Mucosa of descending colon (tissue), 3 donors: ENCODE measurements at regions not wholly inside any gene's neighbourhood (a gene's known extent, or its start where the extent isn't known, plus 50 kb on each side); places are given as distances from the start of the nearest gene placed in this dataset.

Experiments
- ATAC-seq: fragments of 200-7000 bp; cut with Tn5 transposase; one replicate; pipeline ENCODE4 v1.9.1; 2020; ENCODE audit warnings: mild to moderate bottlenecking, moderate library complexity
- DNase-seq, 3 donors: peaks; one replicate each; pipeline ENCODE4 v3.0.0-alpha.2; 2020
- H3K36me3 ChIP-seq: fragments of 200-600 bp; one replicate; pipeline ENCODE4 v1.8.0; 2021; ENCODE audit warnings: low read depth, mild to moderate bottlenecking
- H3K4me1 ChIP-seq: fragments of 200-600 bp; one replicate; pipeline ENCODE4 v1.8.0; 2021; ENCODE audit warnings: low read depth, mild to moderate bottlenecking
- H3K4me3 ChIP-seq: fragments of 200-600 bp; one replicate; pipeline ENCODE4 v1.8.0; 2021; ENCODE audit warnings: mild to moderate bottlenecking
- H3K9me3 ChIP-seq: fragments of 200-600 bp; one replicate; pipeline ENCODE4 v1.8.0; 2021; ENCODE audit warnings: mild to moderate bottlenecking
- intact Hi-C, 2 donors: fragments of 100-400 bp; cut with DNase I in 1 of 2; cut with micrococcal nuclease in 1 of 2; formaldehyde crosslinking; loops; one replicate each; pipeline versions ENCODE4 v1.11.0 to v1.11.1; 2022; cut with DNase I, micrococcal nuclease
- TF ChIP-seq, protein P1 (sequence below): fragments of 200-600 bp; IDR thresholded peaks from one replicate; pipeline ENCODE4 v1.8.0; 2022; ENCODE audit warnings: antibody characterized with exemption, mild to moderate bottlenecking
- donor health status: DM: no; HTN: no; CAD: no; lungs with moderate emphysema.
- donor health status: DM: no; HTN: no; CAD: no.
- donor health status: DM: no; HTN: yes; CAD: no.

DNA sequence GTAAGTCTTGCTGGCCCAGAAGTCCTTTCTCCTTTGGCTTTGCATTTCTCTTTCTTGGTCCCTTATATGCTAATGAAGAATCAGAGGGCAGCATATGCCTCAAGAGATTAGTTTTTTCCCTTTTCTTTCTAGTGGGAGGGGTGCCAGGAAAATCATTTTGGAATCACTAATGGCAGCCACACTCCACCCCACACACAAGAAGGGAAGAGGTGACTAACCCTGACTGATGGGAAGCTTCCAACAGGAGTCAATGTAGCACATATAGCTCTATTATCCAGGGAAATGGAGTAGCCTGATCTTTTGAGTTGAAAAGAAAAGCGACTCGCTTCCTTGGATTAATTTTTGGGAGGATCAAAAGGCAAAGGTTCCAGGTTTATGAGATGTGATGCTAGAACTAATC lies 225.3 kb downstream of the KIF20B start:
- no peaks in the 10 kb centered on the region for H3K9me3 ChIP-seq
- H3K4me3 ChIP-seq, result no peak overlapping the region
- no peaks in the 10 kb centered on the region for H3K4me1 ChIP-seq
- TF ChIP-seq, protein P1, sequence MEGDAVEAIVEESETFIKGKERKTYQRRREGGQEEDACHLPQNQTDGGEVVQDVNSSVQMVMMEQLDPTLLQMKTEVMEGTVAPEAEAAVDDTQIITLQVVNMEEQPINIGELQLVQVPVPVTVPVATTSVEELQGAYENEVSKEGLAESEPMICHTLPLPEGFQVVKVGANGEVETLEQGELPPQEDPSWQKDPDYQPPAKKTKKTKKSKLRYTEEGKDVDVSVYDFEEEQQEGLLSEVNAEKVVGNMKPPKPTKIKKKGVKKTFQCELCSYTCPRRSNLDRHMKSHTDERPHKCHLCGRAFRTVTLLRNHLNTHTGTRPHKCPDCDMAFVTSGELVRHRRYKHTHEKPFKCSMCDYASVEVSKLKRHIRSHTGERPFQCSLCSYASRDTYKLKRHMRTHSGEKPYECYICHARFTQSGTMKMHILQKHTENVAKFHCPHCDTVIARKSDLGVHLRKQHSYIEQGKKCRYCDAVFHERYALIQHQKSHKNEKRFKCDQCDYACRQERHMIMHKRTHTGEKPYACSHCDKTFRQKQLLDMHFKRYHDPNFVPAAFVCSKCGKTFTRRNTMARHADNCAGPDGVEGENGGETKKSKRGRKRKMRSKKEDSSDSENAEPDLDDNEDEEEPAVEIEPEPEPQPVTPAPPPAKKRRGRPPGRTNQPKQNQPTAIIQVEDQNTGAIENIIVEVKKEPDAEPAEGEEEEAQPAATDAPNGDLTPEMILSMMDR, result no peak
- no peaks in the 10 kb centered on the region for H3K36me3 ChIP-seq
- ATAC-seq (no peak), DNase-seq (no peak)
- intact Hi-C loops, result no loop called here

DNA sequence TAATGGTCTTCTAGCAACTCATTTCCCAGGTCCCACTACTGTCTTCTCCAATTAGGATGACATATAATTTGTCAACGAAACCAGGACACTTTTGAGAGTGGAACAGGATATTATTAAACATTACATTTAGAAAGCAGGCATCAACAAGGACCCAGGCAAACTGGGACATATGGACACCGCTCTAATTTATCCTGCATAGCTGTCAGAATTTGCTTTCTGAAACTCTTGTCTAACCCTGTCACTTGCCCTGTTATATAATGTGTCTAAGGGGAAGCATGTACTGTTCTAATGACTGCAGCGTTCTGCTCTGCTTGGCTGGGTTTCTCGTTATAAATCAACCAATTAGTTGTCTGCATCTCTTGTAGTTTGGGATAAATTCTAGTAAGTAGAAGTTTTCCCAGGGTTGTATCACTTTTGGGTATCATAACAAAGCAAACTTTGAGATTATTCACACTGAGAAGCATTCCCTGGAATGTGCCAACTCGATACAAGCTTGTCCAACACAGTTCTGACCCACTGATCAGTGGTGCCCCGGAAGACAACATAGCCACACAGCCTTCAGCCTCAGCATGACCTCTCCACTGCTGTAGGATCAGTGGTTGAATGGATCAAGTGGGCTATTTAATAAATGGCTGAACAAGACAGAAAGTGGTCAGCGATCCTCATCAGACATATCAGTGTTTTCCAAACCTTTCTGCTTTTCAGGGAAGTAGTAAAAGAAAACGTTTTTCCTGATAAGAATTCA lies 228.1 kb downstream of the KIF20B start:
- ATAC-seq (no peak), DNase-seq (no peak)
- no peaks in the 10 kb centered on the region for H3K4me1 ChIP-seq
- no peaks in the 10 kb centered on the region for H3K36me3 ChIP-seq
- intact Hi-C loops, result no loop called here
- H3K4me3 ChIP-seq, result no peak overlapping the region
- TF ChIP-seq, protein P1, result no peak
- no peaks in the 10 kb centered on the region for H3K9me3 ChIP-seq

DNA sequence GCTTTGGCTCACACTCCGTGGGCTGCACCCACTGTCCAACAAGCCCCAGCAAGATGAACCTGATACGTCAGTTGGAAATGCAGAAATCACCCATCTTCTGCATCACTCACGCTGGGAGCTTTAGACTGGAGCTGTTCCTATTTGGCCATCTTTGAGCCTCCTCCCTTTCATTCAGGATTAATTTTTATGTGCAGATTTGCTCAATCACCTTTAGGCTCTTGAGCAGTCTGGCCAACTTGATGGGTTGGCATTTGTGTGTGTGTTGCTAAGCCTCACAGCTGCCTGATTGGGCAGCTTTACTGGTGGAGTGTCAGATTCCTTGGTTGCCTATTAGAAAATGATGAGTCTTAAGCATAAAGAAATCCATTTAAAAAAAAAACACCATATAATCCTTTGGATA lies 236.1 kb downstream of the KIF20B start:
- Histone ChIP-seq H3K4me1 (no peaks in the 10 kb centered on the region), H3K36me3 (no peaks in the 10 kb centered on the region), H3K4me3 (no peak overlapping the region), H3K9me3 (no peaks in the 10 kb centered on the region)
- intact Hi-C loops, result no loop called here
- ATAC-seq, result no peak
- DNase-seq, result no peak
- TF ChIP-seq, protein P1, result no peak

DNA sequence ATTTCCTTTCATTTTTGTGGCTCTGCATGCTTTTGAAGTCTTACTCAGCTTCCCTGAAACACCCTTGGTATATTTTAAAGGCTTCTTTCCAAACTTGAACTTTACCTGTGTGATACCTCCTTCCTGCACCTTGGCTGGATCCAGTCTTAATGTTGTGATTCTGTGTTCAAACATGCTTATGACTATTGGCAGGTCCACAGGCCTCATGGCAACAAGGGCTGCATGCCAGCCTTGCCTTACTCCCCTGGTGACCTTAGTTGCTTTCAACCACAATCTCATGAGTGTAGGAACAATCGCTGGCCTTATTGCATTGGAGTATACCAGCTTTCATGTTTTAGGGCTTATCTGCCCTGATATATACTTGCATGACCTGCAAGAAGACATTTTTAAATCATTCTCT lies 238.7 kb downstream of the KIF20B start:
- no peak for ATAC-seq
- DNase-seq, result no peak
- TF ChIP-seq, protein P1, result no peak
- Histone ChIP-seq H3K9me3 (no peaks in the 10 kb centered on the region), H3K4me3 (no peak overlapping the region), H3K4me1 (no peaks in the 10 kb centered on the region), H3K36me3 (no peaks in the 10 kb centered on the region)
- intact Hi-C loops, result no loop called here

DNA sequence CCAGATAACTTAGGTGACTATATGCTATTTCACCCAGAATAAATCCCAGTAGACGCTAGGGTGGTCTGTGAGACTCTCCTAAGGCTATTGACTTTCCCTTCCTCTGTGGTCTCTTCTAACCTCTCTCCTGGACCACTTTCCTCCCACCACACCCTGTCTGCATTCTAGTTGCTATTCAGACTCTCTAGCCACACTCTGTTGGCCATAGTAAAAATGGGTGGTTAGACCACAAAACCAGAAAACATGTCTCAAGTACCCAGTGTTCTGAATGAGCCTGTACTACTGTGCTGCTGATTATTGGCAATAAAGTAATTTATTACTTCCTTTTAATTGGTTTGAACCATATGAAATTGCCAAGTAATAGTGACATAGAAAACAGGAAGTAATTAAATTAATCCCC lies 240.8 kb downstream of the KIF20B start:
- DNase-seq (no peak), ATAC-seq (no peak)
- Histone ChIP-seq H3K36me3 (no peaks in the 10 kb centered on the region), H3K9me3 (no peaks in the 10 kb centered on the region), H3K4me3 (no peak overlapping the region), H3K4me1 (no peaks in the 10 kb centered on the region)
- intact Hi-C loops, result no loop called here
- TF ChIP-seq, protein P1, result no peak

DNA sequence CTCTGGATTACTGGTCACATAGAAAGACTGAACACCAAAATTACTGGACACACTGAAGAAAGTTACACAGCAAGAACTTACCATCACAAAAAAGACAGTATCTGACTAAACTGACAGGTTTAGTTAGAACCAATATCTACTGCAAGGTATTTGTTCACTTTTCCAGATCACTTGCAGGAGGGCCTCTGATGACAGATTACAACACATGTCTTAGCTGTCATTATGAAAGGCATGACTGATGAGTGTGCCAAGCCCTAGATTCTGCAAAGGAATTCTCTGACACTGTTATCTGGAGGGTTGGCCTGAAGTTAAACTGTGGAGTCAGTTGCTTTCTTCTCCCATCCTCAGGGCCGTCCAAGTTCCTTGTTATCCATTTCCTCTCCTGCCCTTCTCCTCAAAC lies 242.7 kb downstream of the KIF20B start:
- DNase-seq, result no peak
- no peak overlapping the region for H3K4me3 ChIP-seq
- H3K36me3 ChIP-seq, result no peaks in the 10 kb centered on the region
- intact Hi-C loops, result no loop called here
- H3K9me3 ChIP-seq, result no peaks in the 10 kb centered on the region
- TF ChIP-seq, protein P1, result no peak
- no peak for ATAC-seq
- H3K4me1 ChIP-seq, result no peaks in the 10 kb centered on the region
